SK-MEL-5 (cell line): ENCODE measurements at regions not wholly inside any gene's neighbourhood (a gene's known extent, or its start where the extent isn't known, plus 50 kb on each side); places are given as distances from the start of the nearest gene placed in this dataset.
A peak's percentile ranks its signal among the peaks of the same experiment; 100 is the strongest.

Experiments used
- DNase-seq: peaks from one replicate; pipeline ENCODE4 v3.0.0-alpha.2; 2016; ENCODE audit warnings: low read depth, low spot score
- in situ Hi-C: cut with HindIII; loops from 2 replicates; pipeline ENCODE4 v1.10.0; 2016; ENCODE audit warnings: low sequenced_read_pairs, high pct_unique_total_duplicates, low pct_unique_long_range_greater_than_20kb

- peak; percentile 72 for DNase-seq
- in situ Hi-C loops, result no loop called here
These were observed 285.4 kb upstream of the GLI3 start for GRCh38 chr7:42522227-42522991.

GRCh38 chr7:42511027-42511426 is 274.0 kb upstream of the GLI3 start:
- no peak for DNase-seq
- in situ Hi-C loops, result no loop called here

GRCh38 chr7:42506097-42506496 is 269.1 kb upstream of the GLI3 start:
- in situ Hi-C loops, result no loop called here
- DNase-seq, result no peak

- no peak for DNase-seq
- in situ Hi-C loops, result no loop called here
These were observed 265.0 kb upstream of the GLI3 start for GRCh38 chr7:42502022-42502421.

- in situ Hi-C loops, result no loop called here
- no peak for DNase-seq
These were observed 258.2 kb upstream of the GLI3 start for GRCh38 chr7:42495256-42495655.

GRCh38 chr7:42494736-42495135 is 257.7 kb upstream of the GLI3 start:
- in situ Hi-C loops, result no loop called here
- no peak for DNase-seq

- in situ Hi-C loops, result no loop called here
These were observed 257.2 kb upstream of the GLI3 start for GRCh38 chr7:42494199-42494710.

GRCh38 chr7:42493436-42494198 is 256.6 kb upstream of the GLI3 start:
- DNase-seq, result peak; percentile 77

More at GRCh38 chr7:42494199-42494710, 257.2 kb upstream of the GLI3 start:
- DNase-seq, result peak; percentile 45

GRCh38 chr7:42492920-42493319 is 255.9 kb upstream of the GLI3 start:
- in situ Hi-C loops, result no loop called here
- no peak for DNase-seq

More at GRCh38 chr7:42493436-42494198, 256.6 kb upstream of the GLI3 start:
- in situ Hi-C loops, result no loop called here

GRCh38 chr7:42491106-42491505 is 254.1 kb upstream of the GLI3 start:
- DNase-seq, result no peak
- in situ Hi-C loops, result no loop called here

- in situ Hi-C loops, result no loop called here
- no peak for DNase-seq
These were observed 252.3 kb upstream of the GLI3 start for GRCh38 chr7:42489299-42489698.

- DNase-seq, result no peak
- in situ Hi-C loops, result no loop called here
These were observed 248.3 kb upstream of the GLI3 start for GRCh38 chr7:42485301-42485766.

- in situ Hi-C loops, result no loop called here
- DNase-seq, result no peak
These were observed 246.9 kb upstream of the GLI3 start for GRCh38 chr7:42483886-42484285.

- no peak for DNase-seq
- in situ Hi-C loops, result no loop called here
These were observed 243.0 kb upstream of the GLI3 start for GRCh38 chr7:42479816-42480633.

- in situ Hi-C loops, result no loop called here
- DNase-seq, result no peak
These were observed 242.4 kb upstream of the GLI3 start for GRCh38 chr7:42479452-42479815.

- no peak for DNase-seq
- in situ Hi-C loops, result no loop called here
These were observed 241.7 kb upstream of the GLI3 start for GRCh38 chr7:42478717-42479116.

GRCh38 chr7:42476255-42476654 is 239.2 kb upstream of the GLI3 start:
- in situ Hi-C loops, result no loop called here

GRCh38 chr7:42475082-42475481 is 238.1 kb upstream of the GLI3 start:
- no peak for DNase-seq
- in situ Hi-C loops, result no loop called here

More at GRCh38 chr7:42476255-42476654, 239.2 kb upstream of the GLI3 start:
- DNase-seq, result no peak
